GM12891 (cell line): ENCODE measurements at regions not wholly inside any gene's neighbourhood (a gene's known extent, or its start where the extent isn't known, plus 50 kb on each side); places are given as distances from the start of the nearest gene placed in this dataset.

Source experiments
- DNase-seq: peaks from one replicate; pipeline ENCODE4 v3.0.0; 2011; ENCODE audit warnings: low spot score; ENCODE audit not compliant: insufficient read length
- FAIRE-seq: peaks from 2 replicates; lab custom pipeline; 2011; peaks lifted over from hg19 to GRCh38; lab: Jason Lieb, UNC
- PAX5 ChIP-seq: IDR thresholded peaks from 2 replicates; pipeline ENCODE4 v1.6.1; 2011; ENCODE audit warnings: low read length, moderate library complexity, mild to moderate bottlenecking; ENCODE audit not compliant: insufficient read depth, severe bottlenecking
- POLR2A ChIP-seq: IDR thresholded peaks from 2 replicates; pipeline ENCODE4 v1.6.1; 2011; ENCODE audit warnings: low read depth, low read length, control low read depth
- POLR2AphosphoS5 ChIP-seq: IDR thresholded peaks from 2 replicates; pipeline ENCODE4 v1.6.1; 2011; ENCODE audit warnings: low read depth, low read length, control low read depth
- POU2F2 ChIP-seq: IDR thresholded peaks from 2 replicates; pipeline ENCODE4 v1.6.1; 2011; ENCODE audit warnings: low read depth, mild to moderate bottlenecking, control low read depth, low read length, moderate library complexity
- SPI1 ChIP-seq: IDR thresholded peaks from 2 replicates; pipeline ENCODE4 v1.6.1; 2011; ENCODE audit warnings: low read depth, low read length, control low read depth
- TAF1 ChIP-seq: IDR thresholded peaks from 2 replicates; pipeline ENCODE4 v1.6.1; 2011; ENCODE audit warnings: low read depth, low read length, control low read depth

GRCh38 chr7:82548141-82548688 is 104.6 kb upstream of the CACNA2D1 start:
- TF ChIP-seq TAF1 (no peak), PAX5 (no peak), SPI1 (no peak), POLR2A (no peak), POLR2AphosphoS5 (no peak), POU2F2 (no peak)
- FAIRE-seq (no peak), DNase-seq (no peak)

GRCh38 chr7:82542665-82543064 is 99.1 kb upstream of the CACNA2D1 start:
- DNase-seq = no peak
- TF ChIP-seq POU2F2 (no peak), POLR2AphosphoS5 (no peak), POLR2A (no peak), PAX5 (no peak), SPI1 (no peak), TAF1 (no peak)
- no peak for FAIRE-seq

DNA sequence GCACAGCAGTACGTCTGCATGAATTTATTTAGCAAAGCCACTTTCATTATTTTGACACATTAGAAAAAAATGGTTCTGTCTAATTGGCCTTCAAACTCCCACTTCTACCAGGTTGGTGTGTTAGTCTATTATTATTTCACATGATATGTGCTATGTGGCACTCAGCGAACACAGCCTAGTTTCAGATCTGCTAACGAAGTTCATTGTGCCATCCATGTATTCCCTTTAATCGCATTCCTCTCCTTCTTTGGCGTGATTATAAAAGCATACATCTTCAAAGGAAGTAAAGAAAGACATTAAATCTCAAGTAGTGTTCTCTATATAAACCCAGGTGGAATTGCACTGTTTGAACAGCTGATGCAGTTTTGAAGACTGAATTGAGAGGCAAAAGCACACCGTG is 96.4 kb upstream of the CACNA2D1 start:
- DNase-seq (no peak), FAIRE-seq (no peak)

GRCh38 chr7:82534684-82535083 is 91.1 kb upstream of the CACNA2D1 start:
- no peak for FAIRE-seq
- TF ChIP-seq PAX5 (no peak), POLR2AphosphoS5 (no peak), POU2F2 (no peak), SPI1 (no peak), TAF1 (no peak), POLR2A (no peak)
- no peak for DNase-seq

More for the DNA sequence above, 96.4 kb upstream of the CACNA2D1 start:
- TF ChIP-seq POLR2AphosphoS5 (no peak), POLR2A (no peak), TAF1 (no peak), SPI1 (no peak), POU2F2 (no peak), PAX5 (no peak)

DNA sequence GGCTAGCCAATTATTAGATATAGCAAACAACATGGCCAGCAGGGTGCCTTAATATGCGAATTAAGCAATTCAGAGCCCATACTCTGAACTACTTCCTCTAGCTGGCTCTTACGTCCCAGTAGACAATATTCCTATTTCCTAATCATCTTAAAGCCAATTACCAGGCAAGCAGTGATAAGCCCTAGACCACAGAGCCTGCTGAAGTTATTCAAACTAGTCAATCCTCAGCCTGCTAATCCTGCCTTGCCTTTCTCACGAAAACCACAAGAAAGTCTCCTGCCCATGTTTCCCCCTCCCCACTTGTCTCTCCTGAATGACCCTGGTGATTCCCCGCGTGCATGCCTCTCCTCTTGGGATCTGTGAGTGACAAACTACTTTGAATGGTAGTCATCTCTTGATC is 86.8 kb upstream of the CACNA2D1 start:
- FAIRE-seq = no peak

DNA sequence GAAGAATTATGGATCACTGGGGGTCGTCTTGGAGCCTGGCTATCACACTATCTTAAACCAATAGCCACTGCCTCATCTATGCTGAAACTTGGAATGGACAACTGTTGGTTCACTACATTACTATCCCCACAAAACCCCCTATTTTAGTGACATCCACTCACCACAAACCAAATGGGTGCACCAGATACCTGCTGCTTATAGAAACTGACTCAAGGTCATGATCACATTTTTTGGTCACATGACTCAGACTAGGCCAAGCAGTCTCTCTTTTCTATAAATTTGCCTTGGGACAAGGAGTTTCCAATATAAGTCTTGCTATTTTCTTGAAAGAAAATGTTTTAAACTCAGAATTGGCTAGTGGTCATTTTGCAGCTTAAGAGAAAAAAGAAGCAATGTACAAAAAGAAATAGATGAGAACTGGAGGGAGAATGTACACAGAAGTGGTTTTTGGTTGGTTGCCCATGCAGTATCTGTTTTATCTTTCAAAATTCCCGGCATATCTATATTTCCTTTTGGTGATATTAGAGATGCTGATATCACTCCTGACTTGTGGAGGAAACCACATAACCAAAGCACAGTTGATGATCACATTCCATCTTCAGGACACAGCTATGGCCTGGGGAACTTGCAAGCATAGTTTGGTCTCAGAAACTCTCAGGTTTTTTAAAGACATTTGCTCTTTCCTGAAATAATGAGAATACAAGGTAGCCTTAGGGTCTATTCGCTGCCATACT is 85.2 kb upstream of the CACNA2D1 start:
- TF ChIP-seq PAX5 (no peak), POLR2A (no peak), POLR2AphosphoS5 (no peak), TAF1 (no peak), SPI1 (no peak), POU2F2 (no peak)
- FAIRE-seq (no peak), DNase-seq (no peak)

More for the DNA sequence above, 86.8 kb upstream of the CACNA2D1 start:
- DNase-seq = no peak
- TF ChIP-seq POU2F2 (no peak), TAF1 (no peak), PAX5 (no peak), POLR2AphosphoS5 (no peak), SPI1 (no peak), POLR2A (no peak)

- FAIRE-seq (no peak), DNase-seq (no peak)
These were observed 84.3 kb upstream of the CACNA2D1 start for GRCh38 chr7:82527851-82528250.

DNA sequence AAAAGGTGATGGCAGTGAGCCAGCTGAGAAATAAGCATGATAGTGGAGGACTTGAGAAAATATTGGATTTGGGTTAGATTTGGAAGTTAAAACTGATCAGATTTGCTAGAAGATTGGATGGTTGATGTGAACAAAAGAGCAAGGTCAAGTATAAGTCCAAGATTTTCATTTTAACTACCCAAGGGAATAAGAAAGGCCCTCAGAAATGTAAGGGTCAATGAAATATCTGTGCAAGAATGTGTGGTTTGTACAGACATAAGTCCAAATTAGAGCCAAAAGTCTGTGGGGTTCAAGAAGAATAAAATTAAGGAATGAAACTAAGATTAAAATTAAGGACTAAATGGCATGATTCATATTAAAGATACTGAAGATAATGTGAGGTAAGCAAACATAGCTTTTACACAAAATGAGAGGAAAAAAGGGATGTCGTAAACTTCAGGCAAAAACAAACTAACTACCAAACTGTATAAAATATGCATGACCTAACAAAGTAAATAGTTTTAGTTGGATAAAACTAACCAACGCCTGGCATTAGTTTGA is 78.4 kb upstream of the CACNA2D1 start:
- FAIRE-seq = no peak
- DNase-seq = no peak
- TF ChIP-seq PAX5 = no peak
- TF ChIP-seq POU2F2 = no peak
- no peak for TF ChIP-seq POLR2A
- TF ChIP-seq SPI1 = no peak
- no peak for TF ChIP-seq POLR2AphosphoS5
- TF ChIP-seq TAF1 = no peak

More at GRCh38 chr7:82527851-82528250, 84.3 kb upstream of the CACNA2D1 start:
- no peak for TF ChIP-seq SPI1
- TF ChIP-seq PAX5 = no peak
- no peak for TF ChIP-seq POLR2AphosphoS5
- TF ChIP-seq POU2F2 = no peak
- TF ChIP-seq TAF1 = no peak
- no peak for TF ChIP-seq POLR2A

GRCh38 chr7:82517050-82517449 is 73.5 kb upstream of the CACNA2D1 start:
- FAIRE-seq (no peak), DNase-seq (no peak)
- no peak for TF ChIP-seq POU2F2
- no peak for TF ChIP-seq POLR2A

GRCh38 chr7:82511542-82511941 is 68.0 kb upstream of the CACNA2D1 start:
- DNase-seq (no peak), FAIRE-seq (no peak)
- TF ChIP-seq PAX5 (no peak), POU2F2 (no peak), TAF1 (no peak), SPI1 (no peak), POLR2A (no peak), POLR2AphosphoS5 (no peak)
